HL-60 (cell line): ENCODE measurements at regions not wholly inside any gene's neighbourhood (a gene's known extent, or its start where the extent isn't known, plus 50 kb on each side); places are given as distances from the start of the nearest gene placed in this dataset.
A peak's percentile ranks its signal among the peaks of the same experiment; 100 is the strongest.

Experiments used
- DNase-seq, 2 experiments: peaks; one replicate each; pipeline ENCODE4 v3.0.0-alpha.2; 2010 to 2020; ENCODE audit warnings: low read depth in 1 of 2, low spot score in 1 of 2
- H3K27ac ChIP-seq: fragments of 250-450 bp; sonication (Bioruptor Pico); replicated peaks from 2 replicates; pipeline ENCODE4 v1.5.1; 2020; ENCODE audit warnings: mild to moderate bottlenecking, moderate library complexity
- H3K27me3 ChIP-seq: fragments of 250-450 bp; sonication (Bioruptor Pico); 2 replicates; pipeline ENCODE4 v1.5.1; 2021; ENCODE audit warnings: mild to moderate bottlenecking, moderate library complexity; ENCODE audit not compliant: insufficient read depth, poor library complexity, severe bottlenecking
- H3K4me3 ChIP-seq: replicated peaks from 2 replicates; pipeline ENCODE4 v1.5.1; 2011; ENCODE audit warnings: mild to moderate bottlenecking, control low read depth, low read length; ENCODE audit not compliant: insufficient read depth
- CTCF ChIP-seq: IDR thresholded peaks from one replicate; pipeline ENCODE4 v1.5.1; 2011; ENCODE audit warnings: low read length, control low read depth, inconsistent platforms; ENCODE audit not compliant: insufficient read depth
- GABPA ChIP-seq: IDR thresholded peaks from 2 replicates; pipeline ENCODE4 v1.6.1; 2012; ENCODE audit warnings: low read depth
- POLR2AphosphoS5 ChIP-seq: IDR thresholded peaks from 2 replicates; pipeline ENCODE4 v1.6.1; 2012; ENCODE audit warnings: low read depth
- REST ChIP-seq: IDR thresholded peaks from 2 replicates; pipeline ENCODE4 v1.6.1; 2012; ENCODE audit warnings: low read depth; ENCODE audit not compliant: insufficient replicate concordance
- SPI1 ChIP-seq: IDR thresholded peaks from 2 replicates; pipeline ENCODE4 v1.6.1; 2012; ENCODE audit warnings: low read depth, mild to moderate bottlenecking, borderline replicate concordance

GRCh38 chr12:78447373-78447772, 417.2 kb upstream of the SYT1 start:
- H3K27me3 ChIP-seq, result no peaks in the 10 kb centered on the region
- TF ChIP-seq POLR2AphosphoS5, result no peak
- H3K4me3 ChIP-seq, result no peak overlapping the region
- no peak overlapping the region for H3K27ac ChIP-seq
- DNase-seq, result no peak

- no peak overlapping the region for H3K27ac ChIP-seq
- TF ChIP-seq GABPA (no peak), CTCF (no peak), POLR2AphosphoS5 (no peak), SPI1 (no peak)
- no peaks in the 10 kb centered on the region for H3K27me3 ChIP-seq
- no peak for DNase-seq
- H3K4me3 ChIP-seq, result no peak overlapping the region
Measured at GRCh38 chr12:78448692-78449091, 415.9 kb upstream of the SYT1 start.

- no peak overlapping the region for H3K4me3 ChIP-seq
- TF ChIP-seq POLR2AphosphoS5 (no peak), GABPA (no peak), SPI1 (no peak), REST (no peak), CTCF (no peak)
- H3K27me3 ChIP-seq, result no peaks in the 10 kb centered on the region
- DNase-seq, result no peak
- no peak overlapping the region for H3K27ac ChIP-seq
Measured at GRCh38 chr12:78455991-78456390, 408.6 kb upstream of the SYT1 start.

- TF ChIP-seq GABPA (no peak), REST (no peak), SPI1 (peak; percentile 29; the same call in 1 of the 2 replicates), POLR2AphosphoS5 (no peak), CTCF (no peak)
- DNase-seq, result no peak
- no peak overlapping the region for H3K4me3 ChIP-seq
- H3K27ac ChIP-seq, result no peak overlapping the region
- H3K27me3 ChIP-seq, result no peaks in the 10 kb centered on the region
Measured at GRCh38 chr12:78457938-78458337, 406.6 kb upstream of the SYT1 start.
